B cell (primary cell): ENCODE measurements at regions not wholly inside any gene's neighbourhood (a gene's known extent, or its start where the extent isn't known, plus 50 kb on each side); places are given as distances from the start of the nearest gene placed in this dataset.
"Not testable (repeated sequence)": the region's sequence is repeated elsewhere in the genome, so short reads cannot be mapped to it uniquely, and the experiment has no call there.

ENCODE experiments used
- CTCF ChIP-seq: fragments of 200-600 bp; IDR thresholded peaks from one replicate; pipeline ENCODE4 v1.8.0; 2022; ENCODE audit warnings: antibody characterized with exemption, mild to moderate bottlenecking
- EZH2 ChIP-seq: IDR thresholded peaks from 2 replicates; pipeline ENCODE4 v1.6.1; 2012; ENCODE audit warnings: borderline replicate concordance, low read depth, mild to moderate bottlenecking, moderate library complexity, low read length; ENCODE audit not compliant: insufficient read depth, poor library complexity, severe bottlenecking

- TF ChIP-seq CTCF, EZH2: not testable (repeated sequence)
Measured at GRCh38 chr2:89058616-89059015, 367.1 kb downstream of the RPIA start.
